ENCODE measurements at regions not wholly inside any gene's neighbourhood (a gene's known extent, or its start where the extent isn't known, plus 50 kb on each side); places are given as distances from the start of the nearest gene placed in this dataset.

- TF ChIP-seq, protein P1, sequence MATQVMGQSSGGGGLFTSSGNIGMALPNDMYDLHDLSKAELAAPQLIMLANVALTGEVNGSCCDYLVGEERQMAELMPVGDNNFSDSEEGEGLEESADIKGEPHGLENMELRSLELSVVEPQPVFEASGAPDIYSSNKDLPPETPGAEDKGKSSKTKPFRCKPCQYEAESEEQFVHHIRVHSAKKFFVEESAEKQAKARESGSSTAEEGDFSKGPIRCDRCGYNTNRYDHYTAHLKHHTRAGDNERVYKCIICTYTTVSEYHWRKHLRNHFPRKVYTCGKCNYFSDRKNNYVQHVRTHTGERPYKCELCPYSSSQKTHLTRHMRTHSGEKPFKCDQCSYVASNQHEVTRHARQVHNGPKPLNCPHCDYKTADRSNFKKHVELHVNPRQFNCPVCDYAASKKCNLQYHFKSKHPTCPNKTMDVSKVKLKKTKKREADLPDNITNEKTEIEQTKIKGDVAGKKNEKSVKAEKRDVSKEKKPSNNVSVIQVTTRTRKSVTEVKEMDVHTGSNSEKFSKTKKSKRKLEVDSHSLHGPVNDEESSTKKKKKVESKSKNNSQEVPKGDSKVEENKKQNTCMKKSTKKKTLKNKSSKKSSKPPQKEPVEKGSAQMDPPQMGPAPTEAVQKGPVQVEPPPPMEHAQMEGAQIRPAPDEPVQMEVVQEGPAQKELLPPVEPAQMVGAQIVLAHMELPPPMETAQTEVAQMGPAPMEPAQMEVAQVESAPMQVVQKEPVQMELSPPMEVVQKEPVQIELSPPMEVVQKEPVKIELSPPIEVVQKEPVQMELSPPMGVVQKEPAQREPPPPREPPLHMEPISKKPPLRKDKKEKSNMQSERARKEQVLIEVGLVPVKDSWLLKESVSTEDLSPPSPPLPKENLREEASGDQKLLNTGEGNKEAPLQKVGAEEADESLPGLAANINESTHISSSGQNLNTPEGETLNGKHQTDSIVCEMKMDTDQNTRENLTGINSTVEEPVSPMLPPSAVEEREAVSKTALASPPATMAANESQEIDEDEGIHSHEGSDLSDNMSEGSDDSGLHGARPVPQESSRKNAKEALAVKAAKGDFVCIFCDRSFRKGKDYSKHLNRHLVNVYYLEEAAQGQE (IDR thresholded peaks at IDR 0.05; ENCODE audit: low read depth) = no peak
- no peak for TF ChIP-seq USF1 (IDR thresholded peaks at IDR 0.05)
- no peak for TF ChIP-seq TEAD4 (IDR thresholded peaks at IDR 0.05)
- no peak for TF ChIP-seq MAX (IDR thresholded peaks at IDR 0.05)
- TF ChIP-seq NFIC (IDR thresholded peaks at IDR 0.05) = no peak
- TF ChIP-seq TAF1 (IDR thresholded peaks at IDR 0.05; ENCODE audit: low read depth) = no peak
- no peak for TF ChIP-seq YY1 (IDR thresholded peaks at IDR 0.05; ENCODE audit: low read depth)
- no peak for TF ChIP-seq EGR1 (IDR thresholded peaks at IDR 0.05)
- no peak for TF ChIP-seq EP300 (IDR thresholded peaks at IDR 0.05; ENCODE audit: borderline replicate concordance)
- no peak for TF ChIP-seq ZBTB7A (IDR thresholded peaks at IDR 0.05; ENCODE audit: low read depth)
- no peak for TF ChIP-seq FOXM1 (IDR thresholded peaks at IDR 0.05; ENCODE audit: borderline replicate concordance, low read depth)
- TF ChIP-seq TCF12 (IDR thresholded peaks at IDR 0.05; ENCODE audit: low read depth) = no peak
- TF ChIP-seq CREB1 (IDR thresholded peaks at IDR 0.05; ENCODE audit: low read depth) = no peak
- no peak for TF ChIP-seq CEBPB (IDR thresholded peaks at IDR 0.05)
These were observed 819.2 kb downstream of the SATB2 start for GRCh38 chr2:198638577-198638976.

GRCh38 chr2:198630384-198630783 lies 826.0 kb downstream of the PLCL1 start:
- no peak for TF ChIP-seq FOXM1 (IDR thresholded peaks at IDR 0.05; ENCODE audit: borderline replicate concordance, low read depth)
- TF ChIP-seq ZBTB7A (IDR thresholded peaks at IDR 0.05; ENCODE audit: low read depth) = no peak
- TF ChIP-seq TAF1 (IDR thresholded peaks at IDR 0.05; ENCODE audit: low read depth) = no peak
- no peak for TF ChIP-seq YY1 (IDR thresholded peaks at IDR 0.05; ENCODE audit: low read depth)
- TF ChIP-seq EP300 (IDR thresholded peaks at IDR 0.05; ENCODE audit: borderline replicate concordance) = no peak
- no peak for TF ChIP-seq CREB1 (IDR thresholded peaks at IDR 0.05; ENCODE audit: low read depth)
- TF ChIP-seq, protein P1 (IDR thresholded peaks at IDR 0.05; ENCODE audit: low read depth) = no peak
- no peak for TF ChIP-seq EGR1 (IDR thresholded peaks at IDR 0.05)
- TF ChIP-seq CEBPB (IDR thresholded peaks at IDR 0.05) = no peak
- no peak for TF ChIP-seq RAD21 (IDR thresholded peaks at IDR 0.05; ENCODE audit: low read depth)
- no peak for TF ChIP-seq TCF12 (IDR thresholded peaks at IDR 0.05; ENCODE audit: low read depth)
- TF ChIP-seq NFIC (IDR thresholded peaks at IDR 0.05) = no peak
- TF ChIP-seq USF1 (IDR thresholded peaks at IDR 0.05) = no peak
- no peak for TF ChIP-seq TEAD4 (IDR thresholded peaks at IDR 0.05)
- TF ChIP-seq MAX (IDR thresholded peaks at IDR 0.05) = no peak

GRCh38 chr2:198628596-198628995 lies 824.2 kb downstream of the PLCL1 start:
- TF ChIP-seq EGR1 (IDR thresholded peaks at IDR 0.05) = no peak
- no peak for TF ChIP-seq TCF12 (IDR thresholded peaks at IDR 0.05; ENCODE audit: low read depth)
- TF ChIP-seq TAF1 (IDR thresholded peaks at IDR 0.05; ENCODE audit: low read depth) = no peak
- TF ChIP-seq FOXM1 (IDR thresholded peaks at IDR 0.05; ENCODE audit: borderline replicate concordance, low read depth) = no peak
- no peak for TF ChIP-seq TEAD4 (IDR thresholded peaks at IDR 0.05)
- TF ChIP-seq CEBPB (IDR thresholded peaks at IDR 0.05) = no peak
- no peak for TF ChIP-seq CREB1 (IDR thresholded peaks at IDR 0.05; ENCODE audit: low read depth)
- no peak for TF ChIP-seq USF1 (IDR thresholded peaks at IDR 0.05)
- no peak for TF ChIP-seq YY1 (IDR thresholded peaks at IDR 0.05; ENCODE audit: low read depth)
- TF ChIP-seq NFIC (IDR thresholded peaks at IDR 0.05) = no peak
- TF ChIP-seq MAX (IDR thresholded peaks at IDR 0.05) = no peak
- TF ChIP-seq RAD21 (IDR thresholded peaks at IDR 0.05; ENCODE audit: low read depth) = no peak
- TF ChIP-seq, protein P1 (IDR thresholded peaks at IDR 0.05; ENCODE audit: low read depth) = no peak
- no peak for TF ChIP-seq EP300 (IDR thresholded peaks at IDR 0.05; ENCODE audit: borderline replicate concordance)

All from Ishikawa (cell line).